Heart right ventricle (tissue), 16 donors: ENCODE measurements at regions not wholly inside any gene's neighbourhood (a gene's known extent, or its start where the extent isn't known, plus 50 kb on each side); places are given as distances from the start of the nearest gene placed in this dataset.

Source experiments
- ATAC-seq, 8 donors: fragments of 200-7000 bp; cut with Tn5 transposase; one replicate each; pipeline ENCODE4 v1.9.1; 2020; ENCODE audit warnings: mild to moderate bottlenecking in 8 of 8, moderate library complexity in 8 of 8, moderate number of reproducible peaks in 1 of 8
- DNase-seq, 2 donors: peaks; one replicate each; pipeline ENCODE4 v3.0.0-alpha.2; 2020
- H3K27ac ChIP-seq, 10 donors: fragments of 200-600 bp; sonication (generic) in 2 of 10; one replicate each; pipeline versions ENCODE4 v1.5.0 to v1.8.0; 2020 to 2022; ENCODE audit warnings: mild to moderate bottlenecking in 3 of 10
- H3K27me3 ChIP-seq, 7 donors: fragments of 200-600 bp; one replicate each; pipeline ENCODE4 v1.8.0; 2021 to 2022; ENCODE audit warnings: mild to moderate bottlenecking in 2 of 7
- H3K36me3 ChIP-seq, 9 donors: fragments of 200-600 bp; sonication (generic) in 1 of 9; one replicate each; pipeline versions ENCODE4 v1.5.0 to v1.8.0; 2020 to 2022; ENCODE audit warnings: mild to moderate bottlenecking in 2 of 9
- H3K4me1 ChIP-seq, 9 donors: fragments of 200-600 bp; sonication (generic) in 1 of 9; one replicate each; pipeline versions ENCODE4 v1.5.0 to v1.8.0; 2020 to 2022; ENCODE audit warnings: mild to moderate bottlenecking in 4 of 9
- H3K4me3 ChIP-seq, 10 donors: fragments of 200-600 bp; sonication (generic) in 2 of 10; one replicate each; pipeline versions ENCODE4 v1.5.0 to v1.8.0; 2020 to 2022; ENCODE audit warnings: mild to moderate bottlenecking in 7 of 10, moderate library complexity in 2 of 10
- H3K9me3 ChIP-seq, 11 donors: fragments of 200-600 bp in 10 of 11; sonication (generic) in 2 of 11; one replicate each; pipeline versions ENCODE4 v1.5.0 to v1.8.0; 2013 to 2022; ENCODE audit warnings: mild to moderate bottlenecking in 2 of 11, control low read depth in 1 of 11, moderate library complexity in 1 of 11
- WGBS, 2 donors: extraction: QIAGEN DNeasy Blood & Tissue Kit; methylation state at CpG; one replicate each; pipeline ENCODE4 v1.1.7; 2013; ENCODE audit warnings: inconsistent platforms in 1 of 2; 5-methylcytosine and 5-hydroxymethylcytosine counted together
- intact Hi-C, 10 donors: fragments of 100-400 bp; cut with DNase I; formaldehyde crosslinking; loops; one replicate each; pipeline versions ENCODE4 v1.11.1 to v1.14.2; 2022
- TF ChIP-seq, protein P1 (sequence below), 9 donors: fragments of 200-600 bp; sonication (generic) in 2 of 9; IDR thresholded peaks; one replicate each; pipeline versions ENCODE4 v1.5.0 to v1.8.0; 2021 to 2022; ENCODE audit warnings: antibody characterized with exemption in 9 of 9, mild to moderate bottlenecking in 5 of 9, moderate library complexity in 1 of 9
- donor health status: Arrhythmogenic right ventricular cardiomyopathy.
- donor health status: ischemic (EF 13 %, LVEDD 7.1; RV severe dilation, severe dysfunction).
- donor health status: healthy with polysubstance abuse.
- donor health status: DM: no; HTN: yes; CAD: no.
- donor health status: DM: no; HTN: no; CAD: no.
- donor health status: ischemic (EF 25% LVEDD 6.9; RV normal size, moderate dysfunction).
- donor health status: ischemic (EF 25% LVEDD 5.7; RV mildly dilated, moderate dysfunction).
- donor health status: healthy.
- donor health status: DM: yes; HTN: yes; CAD: no.
- donor health status: Ischemic cardiomyopathy.
- donor health status: ischemic (EF 35%, LVEDD 5.7; RV mildly dilated, moderate dysfunction).
- donor health status: nonischemic (EF 11% LVEDD 7.7; RV severe dilation, severe dysfunction).
- donor health status: DM: yes; HTN: yes; CAD: no.
- donor health status: PGD.
- donor health status: ischemic (EF 29% LVEDD 5.4; RV normal size, mild dysfunction).
- donor health status: nonischemic (EF 23%, LVEDD 6.1; RV moderate dilation, normal function).

DNA sequence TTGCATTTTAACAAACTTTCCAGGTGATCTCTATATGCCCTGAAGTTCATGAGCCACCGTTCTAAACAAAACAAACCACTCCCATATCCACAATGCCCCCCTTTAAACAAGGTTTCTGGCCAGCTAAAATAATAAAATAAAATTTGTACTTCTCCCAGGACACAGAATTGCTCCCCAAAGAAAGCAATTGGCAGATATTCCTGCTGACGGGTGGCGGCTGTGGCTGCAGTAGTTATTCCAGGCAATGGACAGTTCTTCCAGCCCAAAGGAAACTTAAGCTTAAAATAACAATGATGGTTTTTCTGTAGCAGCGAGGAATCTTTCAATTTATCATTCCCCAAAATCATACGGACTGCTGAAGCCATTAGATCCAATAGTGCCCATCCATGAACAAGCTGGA is 260.5 kb upstream of the ZNF521 start:
- Histone ChIP-seq H3K27ac (no peak overlapping the region), H3K9me3 (peaks cover 0 to 13% (median 0%) of the 10 kb centered on the region in 11 donors), H3K36me3 (no peaks in the 10 kb centered on the region), H3K27me3 (no peaks in the 10 kb centered on the region), H3K4me3 (no peak overlapping the region), H3K4me1 (no peaks in the 10 kb centered on the region)
- intact Hi-C loops = no loop called here
- DNase-seq = no peak
- ATAC-seq = no peak
- WGBS, 2 donors = 74 to 78% methylated on average over 5 of the region's 5 CpGs
- TF ChIP-seq, protein P1, sequence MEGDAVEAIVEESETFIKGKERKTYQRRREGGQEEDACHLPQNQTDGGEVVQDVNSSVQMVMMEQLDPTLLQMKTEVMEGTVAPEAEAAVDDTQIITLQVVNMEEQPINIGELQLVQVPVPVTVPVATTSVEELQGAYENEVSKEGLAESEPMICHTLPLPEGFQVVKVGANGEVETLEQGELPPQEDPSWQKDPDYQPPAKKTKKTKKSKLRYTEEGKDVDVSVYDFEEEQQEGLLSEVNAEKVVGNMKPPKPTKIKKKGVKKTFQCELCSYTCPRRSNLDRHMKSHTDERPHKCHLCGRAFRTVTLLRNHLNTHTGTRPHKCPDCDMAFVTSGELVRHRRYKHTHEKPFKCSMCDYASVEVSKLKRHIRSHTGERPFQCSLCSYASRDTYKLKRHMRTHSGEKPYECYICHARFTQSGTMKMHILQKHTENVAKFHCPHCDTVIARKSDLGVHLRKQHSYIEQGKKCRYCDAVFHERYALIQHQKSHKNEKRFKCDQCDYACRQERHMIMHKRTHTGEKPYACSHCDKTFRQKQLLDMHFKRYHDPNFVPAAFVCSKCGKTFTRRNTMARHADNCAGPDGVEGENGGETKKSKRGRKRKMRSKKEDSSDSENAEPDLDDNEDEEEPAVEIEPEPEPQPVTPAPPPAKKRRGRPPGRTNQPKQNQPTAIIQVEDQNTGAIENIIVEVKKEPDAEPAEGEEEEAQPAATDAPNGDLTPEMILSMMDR (IDR thresholded peaks at IDR 0.05) = no peak

DNA sequence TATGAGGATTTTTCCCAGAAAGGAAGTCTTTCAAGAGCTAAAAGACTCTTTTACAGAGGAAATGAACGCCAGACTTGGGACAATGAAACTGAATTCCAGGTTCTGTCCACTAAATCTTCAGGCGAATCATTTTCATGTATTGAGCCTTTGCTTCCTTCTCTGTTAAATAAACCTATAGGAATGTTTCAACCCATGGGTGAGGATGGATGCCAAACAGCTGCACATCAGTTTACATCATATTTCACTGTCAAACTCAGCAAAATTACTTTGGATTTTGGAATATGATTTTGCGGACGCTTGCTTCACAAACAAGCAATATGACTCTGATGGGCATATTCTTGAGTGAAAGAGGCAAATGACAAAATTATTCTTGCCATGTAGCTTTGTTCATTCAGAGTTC is 256.1 kb upstream of the ZNF521 start:
- Histone ChIP-seq H3K27me3 (no peaks in the 10 kb centered on the region), H3K4me1 (no peaks in the 10 kb centered on the region), H3K9me3 (peaks cover 0 to 6% (median 0%) of the 10 kb centered on the region in 11 donors), H3K4me3 (no peak overlapping the region), H3K27ac (no peak overlapping the region), H3K36me3 (no peaks in the 10 kb centered on the region)
- 83 to 84% methylated on average over 4 of the region's 4 CpGs for WGBS, 2 donors
- DNase-seq (no peak), ATAC-seq (no peak)
- TF ChIP-seq, protein P1 (IDR thresholded peaks at IDR 0.05) = no peak
- intact Hi-C loops = no loop called here

DNA sequence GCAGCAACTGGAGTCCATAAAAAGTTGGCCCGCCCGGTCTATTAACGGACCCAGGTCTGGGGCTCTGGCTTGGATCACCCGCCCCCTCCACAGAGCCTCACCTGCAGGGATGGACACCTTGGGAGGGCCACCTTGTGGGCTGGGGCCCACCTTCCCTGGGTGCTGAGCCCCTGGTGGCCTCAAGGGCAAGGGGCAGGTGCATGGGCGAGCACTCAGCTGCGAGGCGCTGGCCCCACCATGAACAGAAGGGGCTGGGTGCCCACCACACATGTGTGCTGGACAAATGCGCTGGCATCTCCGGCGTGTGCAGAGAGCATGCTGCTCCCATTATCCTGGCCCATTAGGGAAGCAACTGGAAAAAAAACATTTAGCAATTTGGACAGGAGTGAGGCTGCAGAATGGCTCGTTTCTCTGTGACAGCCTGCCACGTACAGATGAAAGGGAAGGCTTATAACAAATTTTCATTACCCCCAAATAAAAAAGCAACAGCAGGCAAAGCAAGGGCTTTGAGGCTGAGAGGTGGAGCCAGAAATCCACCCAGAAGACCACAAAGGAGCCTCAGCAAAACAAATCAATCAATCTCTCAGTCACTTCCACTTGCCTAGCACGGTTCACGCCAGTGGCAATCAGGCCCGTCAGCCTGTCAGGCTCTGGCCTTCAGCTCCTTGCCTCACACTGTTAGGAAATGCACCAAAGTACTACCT is 253.1 kb upstream of the ZNF521 start:
- H3K4me3 ChIP-seq = no peak overlapping the region
- DNase-seq (no peak), ATAC-seq (no peak)
- TF ChIP-seq, protein P1 (IDR thresholded peaks at IDR 0.05) = no peak
- intact Hi-C loops = no loop called here
- no peaks in the 10 kb centered on the region for H3K27me3 ChIP-seq
- H3K36me3 ChIP-seq = no peaks in the 10 kb centered on the region
- H3K27ac ChIP-seq = no peak overlapping the region
- H3K9me3 ChIP-seq = peaks cover 0 to 6% (median 0%) of the 10 kb centered on the region in 11 donors
- no peaks in the 10 kb centered on the region for H3K4me1 ChIP-seq
- 81 to 83% methylated on average over 15 of the region's 15 CpGs for WGBS, 2 donors

DNA sequence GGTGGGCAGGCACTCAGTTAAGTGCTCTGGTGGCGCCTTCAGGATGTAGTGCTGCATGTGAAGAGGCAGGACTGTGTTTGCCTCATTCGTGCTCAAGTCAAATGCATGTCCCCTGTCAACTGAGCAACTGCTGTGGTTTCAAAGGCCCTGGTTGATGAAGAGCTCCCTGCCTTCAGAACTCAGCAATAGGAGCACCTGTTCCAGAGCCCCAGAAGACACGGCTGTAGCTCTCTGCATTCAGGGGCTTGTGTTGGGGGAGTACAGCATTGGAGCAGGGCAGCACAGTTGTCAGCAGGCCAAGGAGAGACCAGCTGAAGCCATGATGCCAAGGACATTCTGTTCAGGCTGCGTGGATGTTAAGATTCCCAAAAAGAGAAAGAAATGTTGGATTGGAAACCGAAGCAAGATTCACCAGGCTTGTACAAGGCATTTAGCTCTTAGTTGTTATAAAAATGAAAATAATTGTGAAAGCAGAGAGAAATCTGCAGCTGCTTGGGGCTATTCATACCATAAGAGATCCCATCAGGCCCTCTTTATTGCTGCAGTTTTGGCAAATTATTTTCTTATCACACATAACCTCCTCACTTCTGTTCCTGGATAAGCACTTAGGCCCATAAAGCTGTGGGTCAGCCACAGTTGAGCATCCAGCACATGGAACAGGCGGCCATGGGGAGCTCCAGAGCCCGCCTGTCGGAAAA is 252.4 kb upstream of the ZNF521 start:
- H3K27ac ChIP-seq = no peak overlapping the region
- H3K9me3 ChIP-seq = peaks cover 0 to 6% (median 0%) of the 10 kb centered on the region in 11 donors
- no peaks in the 10 kb centered on the region for H3K27me3 ChIP-seq
- H3K4me1 ChIP-seq = no peaks in the 10 kb centered on the region
- H3K4me3 ChIP-seq = no peak overlapping the region
- no peak for DNase-seq
- intact Hi-C loops = no loop called here
- no peaks in the 10 kb centered on the region for H3K36me3 ChIP-seq
- TF ChIP-seq, protein P1 (IDR thresholded peaks at IDR 0.05) = no peak
- 89 to 92% methylated on average over 8 of the region's 8 CpGs for WGBS, 2 donors
- ATAC-seq = no peak
